ENCODE measurements at regions not wholly inside any gene's neighbourhood (a gene's known extent, or its start where the extent isn't known, plus 50 kb on each side); places are given as distances from the start of the nearest gene placed in this dataset.

- TF ChIP-seq POLR2AphosphoS5 (IDR thresholded peaks at IDR 0.05; ENCODE audit: low read depth, low read length) (no peak), POLR2A (IDR thresholded peaks at IDR 0.05; ENCODE audit: low read depth, low read length) (no peak), SPI1 (IDR thresholded peaks at IDR 0.05; ENCODE audit: low read depth, low read length) (no peak), TAF1 (IDR thresholded peaks at IDR 0.05; ENCODE audit: low read depth, low read length) (no peak), POU2F2 (IDR thresholded peaks at IDR 0.05; ENCODE audit: low read depth, low read length) (no peak), PAX5 (IDR thresholded peaks at IDR 0.05; ENCODE audit: insufficient read depth, low read length, severe bottlenecking) (no peak)
Measured at GRCh38 chr7:156158693-156159092, 346.4 kb upstream of the SHH start.
